DOHH2 (cell line): ENCODE measurements at regions not wholly inside any gene's neighbourhood (a gene's known extent, or its start where the extent isn't known, plus 50 kb on each side); places are given as distances from the start of the nearest gene placed in this dataset.

Source experiments
- H3F3A ChIP-seq: fragments of 200-600 bp; sonication (generic), shearing (Covaris generic); 2 replicates; pipeline ENCODE4 v1.6.0; 2016; ENCODE audit warnings: antibody characterized with exemption, mild to moderate bottlenecking; ENCODE audit not compliant: control insufficient read depth, insufficient read depth
- H3K27ac ChIP-seq: fragments of 200-600 bp; sonication (generic); 2 replicates; pipeline ENCODE4 v1.5.1; 2014; ENCODE audit warnings: low read depth, mild to moderate bottlenecking, low read length, moderate library complexity
- H3K27me3 ChIP-seq: fragments of 200-600 bp; sonication (generic); 2 replicates; pipeline ENCODE4 v1.6.1; 2014; ENCODE audit warnings: mild to moderate bottlenecking, low read length, mixed read lengths; ENCODE audit not compliant: control insufficient read depth
- H3K36me3 ChIP-seq: fragments of 200-600 bp; sonication (generic); 2 replicates; pipeline ENCODE4 v1.6.1; 2014; ENCODE audit warnings: mild to moderate bottlenecking, low read length, moderate library complexity, mixed read lengths; ENCODE audit not compliant: control insufficient read depth
- H3K4me1 ChIP-seq: fragments of 200-600 bp; sonication (generic); 2 replicates; pipeline ENCODE4 v1.6.1; 2014; ENCODE audit warnings: mild to moderate bottlenecking, low read length, mixed read lengths; ENCODE audit not compliant: control insufficient read depth
- H3K4me2 ChIP-seq: fragments of 200-600 bp; sonication (generic); 2 replicates; pipeline ENCODE4 v1.6.0; 2014; ENCODE audit warnings: mild to moderate bottlenecking, low read length, moderate library complexity
- H3K4me3 ChIP-seq: fragments of 200-600 bp; sonication (generic); 2 replicates; pipeline ENCODE4 v1.5.1; 2014; ENCODE audit warnings: mild to moderate bottlenecking, low read length, mixed read lengths
- H3K79me2 ChIP-seq: fragments of 200-600 bp; sonication (generic); 2 replicates; pipeline ENCODE4 v1.6.1; 2014; ENCODE audit warnings: mild to moderate bottlenecking, low read length, mixed read lengths; ENCODE audit not compliant: control insufficient read depth
- H3K9me2 ChIP-seq: fragments of 200-600 bp; sonication (generic); replicated peaks from 2 replicates; pipeline ENCODE4 v1.6.1; 2014; ENCODE audit warnings: mild to moderate bottlenecking, low read length, mixed read lengths; ENCODE audit not compliant: control insufficient read depth
- H3K9me3 ChIP-seq: fragments of 200-600 bp; sonication (generic); 2 replicates; pipeline ENCODE4 v1.6.1; 2014; ENCODE audit warnings: antibody characterized with exemption, low read length, mixed read lengths; ENCODE audit not compliant: control insufficient read depth, insufficient read depth
- H4K20me1 ChIP-seq: fragments of 200-600 bp; sonication (generic); 2 replicates; pipeline ENCODE4 v1.6.0; 2014; ENCODE audit warnings: low read depth, mild to moderate bottlenecking, antibody characterized with exemption, low read length, moderate library complexity; ENCODE audit not compliant: control insufficient read depth, insufficient read depth
- CTCF ChIP-seq: fragments of 200-600 bp; sonication (generic); IDR thresholded peaks from one replicate; pipeline ENCODE4 v1.5.1; 2014; ENCODE audit warnings: antibody characterized with exemption, mild to moderate bottlenecking, low read depth, low read length; ENCODE audit not compliant: poor library complexity, severe bottlenecking
- EZH2phosphoT487 ChIP-seq: fragments of 200-600 bp; sonication (generic); IDR thresholded peaks from 2 replicates; pipeline ENCODE4 v1.6.1; 2017; ENCODE audit warnings: borderline replicate concordance, mild to moderate bottlenecking, antibody characterized with exemption, low read length, moderate library complexity, mixed read lengths

DNA sequence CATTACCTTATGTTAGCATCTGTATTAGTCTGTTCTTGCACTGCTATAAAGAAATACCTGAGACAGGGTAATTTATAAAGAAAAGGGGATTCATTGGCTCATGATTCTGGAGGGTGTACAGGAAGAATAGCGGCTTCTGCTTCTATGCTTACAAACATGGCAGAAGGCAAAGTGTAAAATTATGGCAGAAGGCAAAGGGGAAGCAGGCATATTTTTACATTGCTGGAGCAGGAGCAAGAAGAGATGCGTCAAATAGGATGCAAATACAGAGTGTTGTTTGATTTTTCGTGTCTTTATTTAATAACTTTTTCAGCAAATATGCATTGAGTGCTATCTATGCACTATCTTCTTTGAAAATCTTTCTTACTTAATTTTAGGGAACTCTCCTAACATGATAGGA, 210.7 kb upstream of the SSTR1 start:
- Histone ChIP-seq H3K4me2 (no peak overlapping the region), H3K9me2 (no peaks in the 10 kb centered on the region), H3K4me1 (no peaks in the 10 kb centered on the region), H3K27me3 (no peaks in the 10 kb centered on the region), H3K36me3 (no peaks in the 10 kb centered on the region), H3K9me3 (no peaks in the 10 kb centered on the region; the same call in 1 of the 2 replicates), H3K79me2 (no peaks in the 10 kb centered on the region), H3K27ac (no peak overlapping the region), H4K20me1 (no peaks in the 10 kb centered on the region), H3F3A (no peaks in the 10 kb centered on the region), H3K4me3 (no peak overlapping the region)
- TF ChIP-seq CTCF (no peak), EZH2phosphoT487 (no peak)

DNA sequence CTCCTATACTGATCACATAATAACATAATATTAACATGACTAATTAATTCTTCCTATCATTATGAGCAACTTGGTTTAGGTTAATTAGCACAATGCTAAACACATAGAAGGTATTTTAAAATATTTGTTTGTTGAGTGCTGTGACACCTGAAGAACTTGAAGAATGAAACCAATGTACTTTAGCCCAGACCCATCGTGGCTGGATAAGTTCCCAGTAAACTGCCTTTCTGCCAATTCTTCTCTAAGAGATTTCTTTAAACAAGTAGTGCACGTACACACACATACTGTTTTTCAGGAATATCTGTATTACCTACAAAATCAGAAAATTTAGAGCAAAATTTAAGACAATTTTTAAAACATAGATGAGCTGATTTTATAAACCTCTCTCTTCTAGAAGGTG, 207.4 kb upstream of the SSTR1 start:
- Histone ChIP-seq H3K79me2 (no peaks in the 10 kb centered on the region), H3F3A (no peaks in the 10 kb centered on the region), H4K20me1 (no peaks in the 10 kb centered on the region), H3K27ac (no peak overlapping the region), H3K4me3 (no peak overlapping the region), H3K4me1 (peaks cover 9% of the 10 kb centered on the region), H3K9me3 (no peaks in the 10 kb centered on the region; the same call in 1 of the 2 replicates), H3K36me3 (no peaks in the 10 kb centered on the region), H3K9me2 (no peaks in the 10 kb centered on the region), H3K27me3 (no peaks in the 10 kb centered on the region), H3K4me2 (no peak overlapping the region)
- TF ChIP-seq CTCF (no peak), EZH2phosphoT487 (no peak)

DNA sequence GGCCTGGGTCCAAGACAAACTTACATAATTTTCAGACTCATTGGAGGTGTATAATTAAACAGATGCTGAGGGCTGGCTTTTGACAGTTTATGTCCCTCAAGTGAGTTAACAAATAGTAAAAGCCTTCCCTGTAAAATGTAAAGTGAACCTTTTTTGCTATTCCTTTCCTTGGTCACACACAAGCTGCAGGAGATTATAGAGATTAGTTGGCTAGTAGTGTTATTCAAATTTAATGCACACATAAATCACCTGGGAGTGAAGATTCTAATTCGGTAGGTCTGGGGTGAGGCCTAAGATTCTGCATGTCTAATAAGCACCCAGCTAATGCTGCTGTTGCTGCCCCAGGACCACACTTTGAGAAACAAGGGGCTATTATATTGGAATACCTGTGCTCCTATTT, 206.2 kb upstream of the SSTR1 start:
- Histone ChIP-seq H3K4me2 (no peak overlapping the region), H3K4me3 (no peak overlapping the region), H3F3A (no peaks in the 10 kb centered on the region), H3K27ac (no peak overlapping the region), H3K9me3 (no peaks in the 10 kb centered on the region; the same call in 1 of the 2 replicates), H3K9me2 (no peaks in the 10 kb centered on the region), H3K4me1 (peaks cover 9% of the 10 kb centered on the region), H4K20me1 (no peaks in the 10 kb centered on the region), H3K79me2 (no peaks in the 10 kb centered on the region), H3K36me3 (no peaks in the 10 kb centered on the region), H3K27me3 (no peaks in the 10 kb centered on the region)
- TF ChIP-seq EZH2phosphoT487 (no peak), CTCF (no peak)
